K562 (cell line): ENCODE measurements at regions not wholly inside any gene's neighbourhood (a gene's known extent, or its start where the extent isn't known, plus 50 kb on each side); places are given as distances from the start of the nearest gene placed in this dataset.
"Not testable (repeated sequence)": the region's sequence is repeated elsewhere in the genome, so short reads cannot be mapped to it uniquely, and the experiment has no call there.

Experiments
- ATAC-seq: fragments of 200-7000 bp; cut with Tn5 transposase; 3 replicates; pipeline ENCODE4 v1.9.1; 2020; ENCODE audit warnings: moderate library complexity
- BruUV-seq: library from RNA; stranded (reverse); fragments of 400-500 nt; replicated peaks from 2 replicates; lab custom pipeline; 2021; lab: Mats Ljungman, UMichigan
- CTCF ChIA-PET: fragments of 300-600 bp; formaldehyde crosslinking; extraction: SDS; loops from one replicate; lab custom pipeline; 2021; ENCODE audit warnings: low intra/inter-chr PET ratio; lab: Yijun Ruan, JAX
- POLR2A ChIA-PET: fragments of 300-600, 350-650 bp; sonication (Branson Sonifier 250); formaldehyde crosslinking; extraction: SDS; loops from one replicate; lab custom pipeline; 2021; ENCODE audit warnings: antibody characterized with exemption, inconsistent platforms; lab: Yijun Ruan, JAX
- DNase-seq, 4 experiments: peaks; one replicate each; pipeline versions ENCODE4 v3.0.0 to v3.0.0-alpha.2; 2011 to 2018; ENCODE audit warnings: low spot score in 3 of 4, mixed read lengths in 3 of 4; ENCODE audit errors: extremely low read depth in 1 of 4
- FAIRE-seq: peaks from 2 replicates; lab custom pipeline; 2011; peaks lifted over from hg19 to GRCh38; lab: Jason Lieb, UNC
- H2AFZ ChIP-seq: 2 replicates; pipeline ENCODE4 v1.6.0; 2011; ENCODE audit warnings: low read depth, low read length, control low read depth, inconsistent platforms
- H3K27ac ChIP-seq: fragments of 200-600 bp; 3 replicates; pipeline ENCODE4 v1.8.0; 2011; ENCODE audit warnings: low read depth, mild to moderate bottlenecking, control low read depth, inconsistent platforms, low read length, moderate library complexity, mixed read lengths; ENCODE audit errors: extremely low read depth
- H3K27me3 ChIP-seq, 2 experiments: fragments of 300-600 bp in 1 of 2; 2 replicates in 1 of 2; 3 replicates in 1 of 2; pipeline versions ENCODE4 v1.6.0 to v1.8.0; 2011; ENCODE audit warnings: inconsistent platforms in 2 of 2, low read length in 2 of 2, mild to moderate bottlenecking in 1 of 2, mixed read lengths in 1 of 2, moderate library complexity in 1 of 2; ENCODE audit not compliant: control insufficient read depth in 2 of 2, insufficient read depth in 2 of 2
- H3K36me3 ChIP-seq: fragments of 300-600 bp; 3 replicates; pipeline ENCODE4 v1.8.0; 2011; ENCODE audit warnings: mild to moderate bottlenecking, low read length, inconsistent platforms; ENCODE audit not compliant: control insufficient read depth, insufficient read depth
- H3K4me1 ChIP-seq, 2 experiments: fragments of 200-600 bp in 1 of 2; replicated peaks in 1 of 2; 2 replicates in 1 of 2; 3 replicates in 1 of 2; pipeline versions ENCODE4 v1.5.1 to v1.8.0; 2011; ENCODE audit warnings: inconsistent platforms in 2 of 2, low read length in 2 of 2, mild to moderate bottlenecking in 1 of 2, mixed read lengths in 1 of 2, moderate library complexity in 1 of 2; ENCODE audit not compliant: control insufficient read depth in 2 of 2, insufficient read depth in 2 of 2
- H3K4me2 ChIP-seq: 2 replicates; pipeline ENCODE4 v1.6.1; 2011; ENCODE audit warnings: low read length, control low read depth, inconsistent platforms, mixed read lengths; ENCODE audit not compliant: insufficient read depth
- H3K4me3 ChIP-seq: fragments of 200-600 bp; sonication (generic), shearing (Covaris generic); 2 replicates; pipeline ENCODE4 v1.5.1; 2016; ENCODE audit warnings: control low read depth, inconsistent platforms
- H3K79me2 ChIP-seq: fragments of 200-600 bp; 3 replicates; pipeline ENCODE4 v1.8.0; 2011; ENCODE audit warnings: low read length, inconsistent platforms; ENCODE audit not compliant: control insufficient read depth, insufficient read depth
- H3K9ac ChIP-seq, 2 experiments: 2 replicates each; pipeline versions ENCODE4 v1.6.0 to v1.6.1; 2011; ENCODE audit warnings: low read depth in 2 of 2, low read length in 2 of 2, control low read depth in 1 of 2, inconsistent platforms in 1 of 2, mild to moderate bottlenecking in 1 of 2, mixed read lengths in 1 of 2; ENCODE audit not compliant: insufficient read depth in 1 of 2
- H3K9me1 ChIP-seq: one replicate; pipeline ENCODE4 v1.6.0; 2011; ENCODE audit warnings: inconsistent platforms, mild to moderate bottlenecking, low read length, moderate library complexity; ENCODE audit not compliant: control insufficient read depth, insufficient read depth
- H3K9me3 ChIP-seq: replicated peaks from 2 replicates; pipeline ENCODE4 v1.5.1; 2011; ENCODE audit warnings: low read depth, low read length, inconsistent platforms; ENCODE audit not compliant: control insufficient read depth, insufficient read depth
- H4K20me1 ChIP-seq: replicated peaks from 2 replicates; pipeline ENCODE4 v1.6.1; 2011; ENCODE audit warnings: low read length, inconsistent platforms, mixed read lengths; ENCODE audit not compliant: control insufficient read depth, insufficient read depth
- SIRT6 ChIP-seq: IDR thresholded peaks from one replicate; pipeline ENCODE4 v1.6.1; 2012; ENCODE audit warnings: low read depth, mild to moderate bottlenecking, control low read depth, inconsistent platforms, low read length, moderate library complexity
- TCF7 ChIP-seq: sonication (generic); IDR thresholded peaks from 2 replicates; pipeline ENCODE4 v1.6.1; 2016; ENCODE audit warnings: antibody characterized with exemption, borderline replicate concordance
- WGBS: fragments of 100-300 bp; shearing (Covaris generic); methylation state at CpG from one replicate; pipeline ENCODE4 v1.1.6; 2016; ENCODE audit warnings: low coverage, mixed read lengths; ENCODE audit not compliant: insufficient coverage; ENCODE audit errors: missing lambda C conversion rate; 5-methylcytosine and 5-hydroxymethylcytosine counted together
- in situ Hi-C: fragments of 300-500 bp; cut with MboI; formaldehyde crosslinking; loops from 4 replicates; pipeline ENCODE4 v1.15.0; 2018; ENCODE audit warnings: inconsistent platforms, mixed read lengths
- intact Hi-C: fragments of 100-400 bp; cut with micrococcal nuclease; formaldehyde crosslinking; loops from 2 replicates; pipeline ENCODE4 v1.14.2; 2022
- TF ChIP-seq, protein P1 (sequence below): fragments of 450-650 bp; IDR thresholded peaks from 2 replicates; pipeline ENCODE4 v1.6.1; 2017; ENCODE audit warnings: antibody characterized with exemption, mild to moderate bottlenecking

DNA sequence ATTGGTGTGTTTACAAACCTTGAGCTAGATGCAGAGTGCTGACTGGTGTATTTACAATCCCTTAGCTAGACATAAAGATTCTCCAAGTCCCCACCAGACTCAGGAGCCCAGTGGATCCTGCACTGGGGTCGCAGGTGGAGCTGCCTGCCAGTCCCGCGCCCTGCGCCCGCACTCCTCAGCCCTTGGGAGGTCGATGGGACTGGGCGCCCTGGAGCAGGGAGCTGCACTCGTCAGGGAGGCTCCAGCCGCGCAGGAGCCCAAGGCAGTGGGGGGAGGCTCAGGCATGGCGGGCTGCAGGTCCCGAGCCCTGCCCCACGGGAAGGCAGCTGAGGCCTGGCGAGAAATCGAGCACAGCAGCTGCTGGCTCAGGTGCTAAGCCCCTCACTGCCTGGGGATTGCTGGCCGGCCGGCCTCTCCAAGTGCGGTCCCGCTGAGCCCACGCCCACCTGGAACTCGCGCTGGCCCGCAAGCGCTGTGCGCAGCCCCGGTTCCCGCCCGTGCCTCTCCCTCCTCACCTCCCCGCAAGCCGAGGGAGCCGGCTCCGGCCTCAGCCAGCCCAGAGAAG is 105.0 kb downstream of the DDX1 start:
- BruUV-seq, FAIRE-seq, in situ Hi-C loops: not testable (repeated sequence)

GRCh38 chr2:15700131-15700530 is 108.5 kb downstream of the DDX1 start:
- no peaks in the 10 kb centered on the region for H3K36me3 ChIP-seq
- no peaks in the 10 kb centered on the region for H3K79me2 ChIP-seq
- H3K4me2 ChIP-seq = no peak overlapping the region
- peaks cover 16 to 23% of the 10 kb centered on the region in 2 experiments; a peak in 4 of 5 replicates for H3K27me3 ChIP-seq
- H3K27ac ChIP-seq = no peak overlapping the region
- H3K9me1 ChIP-seq = no peaks in the 10 kb centered on the region
- no peak for FAIRE-seq
- H4K20me1 ChIP-seq = no peaks in the 10 kb centered on the region; the same call in 1 of the 2 replicates
- TF ChIP-seq SIRT6 (no peak), TCF7 (no peak)
- TF ChIP-seq, protein P1, sequence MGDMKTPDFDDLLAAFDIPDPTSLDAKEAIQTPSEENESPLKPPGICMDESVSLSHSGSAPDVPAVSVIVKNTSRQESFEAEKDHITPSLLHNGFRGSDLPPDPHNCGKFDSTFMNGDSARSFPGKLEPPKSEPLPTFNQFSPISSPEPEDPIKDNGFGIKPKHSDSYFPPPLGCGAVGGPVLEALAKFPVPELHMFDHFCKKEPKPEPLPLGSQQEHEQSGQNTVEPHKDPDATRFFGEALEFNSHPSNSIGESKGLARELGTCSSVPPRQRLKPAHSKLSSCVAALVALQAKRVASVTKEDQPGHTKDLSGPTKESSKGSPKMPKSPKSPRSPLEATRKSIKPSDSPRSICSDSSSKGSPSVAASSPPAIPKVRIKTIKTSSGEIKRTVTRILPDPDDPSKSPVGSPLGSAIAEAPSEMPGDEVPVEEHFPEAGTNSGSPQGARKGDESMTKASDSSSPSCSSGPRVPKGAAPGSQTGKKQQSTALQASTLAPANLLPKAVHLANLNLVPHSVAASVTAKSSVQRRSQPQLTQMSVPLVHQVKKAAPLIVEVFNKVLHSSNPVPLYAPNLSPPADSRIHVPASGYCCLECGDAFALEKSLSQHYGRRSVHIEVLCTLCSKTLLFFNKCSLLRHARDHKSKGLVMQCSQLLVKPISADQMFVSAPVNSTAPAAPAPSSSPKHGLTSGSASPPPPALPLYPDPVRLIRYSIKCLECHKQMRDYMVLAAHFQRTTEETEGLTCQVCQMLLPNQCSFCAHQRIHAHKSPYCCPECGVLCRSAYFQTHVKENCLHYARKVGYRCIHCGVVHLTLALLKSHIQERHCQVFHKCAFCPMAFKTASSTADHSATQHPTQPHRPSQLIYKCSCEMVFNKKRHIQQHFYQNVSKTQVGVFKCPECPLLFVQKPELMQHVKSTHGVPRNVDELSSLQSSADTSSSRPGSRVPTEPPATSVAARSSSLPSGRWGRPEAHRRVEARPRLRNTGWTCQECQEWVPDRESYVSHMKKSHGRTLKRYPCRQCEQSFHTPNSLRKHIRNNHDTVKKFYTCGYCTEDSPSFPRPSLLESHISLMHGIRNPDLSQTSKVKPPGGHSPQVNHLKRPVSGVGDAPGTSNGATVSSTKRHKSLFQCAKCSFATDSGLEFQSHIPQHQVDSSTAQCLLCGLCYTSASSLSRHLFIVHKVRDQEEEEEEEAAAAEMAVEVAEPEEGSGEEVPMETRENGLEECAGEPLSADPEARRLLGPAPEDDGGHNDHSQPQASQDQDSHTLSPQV = no peak
- no peak for ATAC-seq
- CTCF ChIA-PET = no interaction called here
- H3K9ac ChIP-seq = no peak overlapping the region
- no peak for DNase-seq
- H3K4me3 ChIP-seq = no peak overlapping the region
- peaks cover 0 to 3% of the 10 kb centered on the region in 2 experiments; a peak in 2 of 5 replicates for H3K4me1 ChIP-seq
- POLR2A ChIA-PET = no interaction called here
- WGBS = 11% methylated on average over 2 of the region's 2 CpGs
- H2AFZ ChIP-seq = no peak overlapping the region
- in situ Hi-C loops (no loop called here), intact Hi-C loops (no loop called here)
- no TSS peak for BruUV-seq
- no peaks in the 10 kb centered on the region for H3K9me3 ChIP-seq

More for the DNA sequence above, 105.0 kb downstream of the DDX1 start:
- H3K4me1 ChIP-seq, H3K9me3 ChIP-seq, H3K4me2 ChIP-seq, H3K9me1 ChIP-seq, H3K9ac ChIP-seq, POLR2A ChIA-PET, ATAC-seq, H3K79me2 ChIP-seq, H3K36me3 ChIP-seq, H4K20me1 ChIP-seq, CTCF ChIA-PET, DNase-seq, H2AFZ ChIP-seq, H3K27ac ChIP-seq, intact Hi-C loops, H3K4me3 ChIP-seq: not testable (repeated sequence)
- H3K27me3 ChIP-seq = peaks cover 27 to 51% of the 10 kb centered on the region in 2 experiments
- WGBS = 9% methylated on average over 19 of the region's 32 CpGs
